ENCODE measurements at regions not wholly inside any gene's neighbourhood (a gene's known extent, or its start where the extent isn't known, plus 50 kb on each side); places are given as distances from the start of the nearest gene placed in this dataset.

DNA sequence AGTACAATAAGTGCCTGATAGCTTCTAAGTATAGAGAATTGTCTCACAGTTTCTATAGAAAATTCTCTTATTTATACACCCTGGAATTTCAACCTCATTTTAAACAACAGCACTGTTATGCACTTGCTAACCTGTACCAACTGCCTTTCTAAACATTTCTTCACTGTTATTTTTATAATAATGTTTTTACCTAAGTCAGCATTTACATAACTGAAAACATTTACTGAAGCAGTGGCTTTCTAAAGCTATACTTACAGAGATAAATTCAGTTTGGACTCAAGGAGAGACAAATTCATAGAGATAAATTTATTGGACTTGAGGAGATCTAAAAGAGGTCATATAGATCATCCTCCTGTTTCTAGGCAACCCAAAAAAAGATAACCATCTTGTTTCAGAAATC is 686.6 kb upstream of the FAT3 start:
- Histone ChIP-seq H3K27me3 (replicated peaks; ENCODE audit: control insufficient read depth, insufficient read depth, low read length) (no peaks in the 10 kb centered on the region), H3K4me3 (ENCODE audit: low read depth, low read length) (no peak overlapping the region), H3K4me1 (no peaks in the 10 kb centered on the region), H3K36me3 (ENCODE audit: control insufficient read depth, insufficient read depth, low read length) (no peaks in the 10 kb centered on the region), H3K9me3 (no peaks in the 10 kb centered on the region)
- BruUV-seq (replicated peaks): no TSS peak
- no peak for DNase-seq
- Mint-ChIP-seq H3K36me3 (ENCODE audit: insufficient read depth, unreplicated experiment) (no peaks in the 10 kb centered on the region), H3K27me3 (ENCODE audit: insufficient read depth, unreplicated experiment) (no peaks in the 10 kb centered on the region), H3K4me3 (ENCODE audit: unreplicated experiment) (no peak overlapping the region), H3K27ac (ENCODE audit: unreplicated experiment) (no peak overlapping the region), H3K9me3 (ENCODE audit: unreplicated experiment) (no peaks in the 10 kb centered on the region), H3K4me1 (ENCODE audit: low read depth, unreplicated experiment) (no peaks in the 10 kb centered on the region)
- ChIA-PET CTCF (no interaction called here), POLR2A (no interaction called here)
- TF ChIP-seq, protein P1, sequence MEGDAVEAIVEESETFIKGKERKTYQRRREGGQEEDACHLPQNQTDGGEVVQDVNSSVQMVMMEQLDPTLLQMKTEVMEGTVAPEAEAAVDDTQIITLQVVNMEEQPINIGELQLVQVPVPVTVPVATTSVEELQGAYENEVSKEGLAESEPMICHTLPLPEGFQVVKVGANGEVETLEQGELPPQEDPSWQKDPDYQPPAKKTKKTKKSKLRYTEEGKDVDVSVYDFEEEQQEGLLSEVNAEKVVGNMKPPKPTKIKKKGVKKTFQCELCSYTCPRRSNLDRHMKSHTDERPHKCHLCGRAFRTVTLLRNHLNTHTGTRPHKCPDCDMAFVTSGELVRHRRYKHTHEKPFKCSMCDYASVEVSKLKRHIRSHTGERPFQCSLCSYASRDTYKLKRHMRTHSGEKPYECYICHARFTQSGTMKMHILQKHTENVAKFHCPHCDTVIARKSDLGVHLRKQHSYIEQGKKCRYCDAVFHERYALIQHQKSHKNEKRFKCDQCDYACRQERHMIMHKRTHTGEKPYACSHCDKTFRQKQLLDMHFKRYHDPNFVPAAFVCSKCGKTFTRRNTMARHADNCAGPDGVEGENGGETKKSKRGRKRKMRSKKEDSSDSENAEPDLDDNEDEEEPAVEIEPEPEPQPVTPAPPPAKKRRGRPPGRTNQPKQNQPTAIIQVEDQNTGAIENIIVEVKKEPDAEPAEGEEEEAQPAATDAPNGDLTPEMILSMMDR (IDR thresholded peaks at IDR 0.05; ENCODE audit: insufficient read depth in 1 of 2, low read depth in 1 of 2, low read length in 1 of 2, severe bottlenecking in 1 of 2, unreplicated experiment in 1 of 2): no peak
- intact Hi-C loops (cut with micrococcal nuclease; ENCODE audit: unreplicated experiment): no loop called here

DNA sequence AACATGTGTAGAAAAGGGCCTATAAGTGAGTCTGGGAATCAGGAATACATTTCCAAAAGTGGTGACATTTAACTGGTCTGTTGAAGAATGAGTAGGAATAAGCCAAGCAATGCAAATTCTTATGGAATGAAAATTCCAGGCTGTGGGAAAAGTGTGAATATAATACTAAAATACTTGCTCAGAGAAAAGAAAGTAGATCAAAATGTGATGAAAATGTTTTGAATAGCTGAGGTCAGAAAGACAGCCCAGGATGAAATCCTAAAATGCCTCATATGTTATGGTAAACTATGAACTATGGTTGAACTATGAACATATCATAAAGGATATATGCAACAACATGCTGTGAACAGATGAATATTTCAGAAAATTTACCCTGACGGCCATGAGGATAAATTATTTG is 688.3 kb upstream of the FAT3 start:
- BruUV-seq (replicated peaks): no TSS peak
- no peaks in the 10 kb centered on the region for H3K36me3 Mint-ChIP-seq (ENCODE audit: insufficient read depth, unreplicated experiment)
- POLR2A ChIA-PET: no interaction called here
- no peak for DNase-seq
- TF ChIP-seq, protein P1 (IDR thresholded peaks at IDR 0.05; ENCODE audit: insufficient read depth in 1 of 2, low read depth in 1 of 2, low read length in 1 of 2, severe bottlenecking in 1 of 2, unreplicated experiment in 1 of 2): no peak
- Histone ChIP-seq H3K4me3 (ENCODE audit: low read depth, low read length) (no peak overlapping the region), H3K36me3 (ENCODE audit: control insufficient read depth, insufficient read depth, low read length) (no peaks in the 10 kb centered on the region), H3K9me3 (no peaks in the 10 kb centered on the region), H3K4me1 (no peaks in the 10 kb centered on the region), H3K27me3 (replicated peaks; ENCODE audit: control insufficient read depth, insufficient read depth, low read length) (no peaks in the 10 kb centered on the region)
- no peaks in the 10 kb centered on the region for H3K9me3 Mint-ChIP-seq (ENCODE audit: unreplicated experiment)
- no peaks in the 10 kb centered on the region for H3K4me1 Mint-ChIP-seq (ENCODE audit: low read depth, unreplicated experiment)
- intact Hi-C loops (cut with micrococcal nuclease; ENCODE audit: unreplicated experiment): no loop called here
- no peaks in the 10 kb centered on the region for H3K27me3 Mint-ChIP-seq (ENCODE audit: insufficient read depth, unreplicated experiment)
- CTCF ChIA-PET: no interaction called here
- no peak overlapping the region for H3K27ac Mint-ChIP-seq (ENCODE audit: unreplicated experiment)
- no peak overlapping the region for H3K4me3 Mint-ChIP-seq (ENCODE audit: unreplicated experiment)

DNA sequence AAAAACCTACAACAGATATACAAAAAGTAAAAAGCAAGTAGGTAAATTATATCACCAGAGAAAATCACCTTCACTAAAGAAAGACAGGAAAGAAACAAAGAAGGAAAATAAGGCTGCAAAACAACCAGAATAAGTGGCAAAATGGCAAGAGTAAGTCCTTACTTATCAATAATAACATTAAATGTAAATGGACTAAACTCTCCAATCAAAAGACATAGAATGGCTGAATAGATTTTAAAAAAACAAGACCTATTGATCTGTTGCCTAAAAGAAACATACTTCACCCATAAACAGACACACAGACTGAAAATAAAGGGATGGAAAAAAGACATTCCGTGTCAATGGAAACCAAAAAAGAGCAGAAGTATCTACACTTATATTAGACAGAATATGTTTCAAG is 695.7 kb upstream of the FAT3 start:
- intact Hi-C loops (cut with micrococcal nuclease; ENCODE audit: unreplicated experiment): no loop called here
- TF ChIP-seq, protein P1 (IDR thresholded peaks at IDR 0.05; ENCODE audit: insufficient read depth in 1 of 2, low read depth in 1 of 2, low read length in 1 of 2, severe bottlenecking in 1 of 2, unreplicated experiment in 1 of 2): no peak
- H3K27ac Mint-ChIP-seq (ENCODE audit: unreplicated experiment): no peak overlapping the region
- H3K4me3 Mint-ChIP-seq (ENCODE audit: unreplicated experiment): no peak overlapping the region
- H3K9me3 ChIP-seq: no peaks in the 10 kb centered on the region
- no peaks in the 10 kb centered on the region for H3K4me1 Mint-ChIP-seq (ENCODE audit: low read depth, unreplicated experiment)
- no peak overlapping the region for H3K4me3 ChIP-seq (ENCODE audit: low read depth, low read length)
- no peaks in the 10 kb centered on the region for H3K4me1 ChIP-seq
- POLR2A ChIA-PET: no interaction called here
- H3K27me3 ChIP-seq (replicated peaks; ENCODE audit: control insufficient read depth, insufficient read depth, low read length): no peaks in the 10 kb centered on the region
- H3K36me3 ChIP-seq (ENCODE audit: control insufficient read depth, insufficient read depth, low read length): no peaks in the 10 kb centered on the region
- peaks cover 17% of the 10 kb centered on the region for H3K9me3 Mint-ChIP-seq (ENCODE audit: unreplicated experiment)
- CTCF ChIA-PET: no interaction called here
- no peaks in the 10 kb centered on the region for H3K36me3 Mint-ChIP-seq (ENCODE audit: insufficient read depth, unreplicated experiment)
- no peak for DNase-seq
- no TSS peak for BruUV-seq (replicated peaks)
- H3K27me3 Mint-ChIP-seq (ENCODE audit: insufficient read depth, unreplicated experiment): no peaks in the 10 kb centered on the region

Data from Caco-2 (cell line).